Osteoblast (primary cell): ENCODE measurements at regions not wholly inside any gene's neighbourhood (a gene's known extent, or its start where the extent isn't known, plus 50 kb on each side); places are given as distances from the start of the nearest gene placed in this dataset.

Source experiments
- DNase-seq: peaks from one replicate; pipeline ENCODE4 v3.0.0; 2011; ENCODE audit warnings: low spot score, mixed read lengths; ENCODE audit not compliant: insufficient read length; ENCODE audit errors: missing footprints
- H2AFZ ChIP-seq: 2 replicates; pipeline ENCODE4 v1.6.0; 2011; ENCODE audit warnings: mild to moderate bottlenecking, low read length
- H3K27ac ChIP-seq: 2 replicates; pipeline ENCODE4 v1.5.1; 2011; ENCODE audit warnings: mild to moderate bottlenecking, low read depth, low read length, moderate library complexity
- H3K27me3 ChIP-seq: 2 replicates; pipeline ENCODE4 v1.6.0; 2012; ENCODE audit warnings: mild to moderate bottlenecking, control low read depth, inconsistent platforms, low read length, moderate library complexity; ENCODE audit not compliant: insufficient read depth
- H3K36me3 ChIP-seq: 2 replicates; pipeline ENCODE4 v1.5.1; 2011; ENCODE audit warnings: mild to moderate bottlenecking, low read length, control low read depth, moderate library complexity; ENCODE audit not compliant: insufficient read depth
- H3K4me1 ChIP-seq: 2 replicates; pipeline ENCODE4 v1.5.1; 2011; ENCODE audit warnings: mild to moderate bottlenecking, low read length, control low read depth, moderate library complexity; ENCODE audit not compliant: insufficient read depth
- H3K4me2 ChIP-seq: 2 replicates; pipeline ENCODE4 v1.6.0; 2011; ENCODE audit warnings: mild to moderate bottlenecking, low read length; ENCODE audit not compliant: insufficient read depth
- H3K4me3 ChIP-seq: fragments of 200-600 bp; sonication (generic); 3 replicates; pipeline ENCODE4 v1.5.1; 2012; ENCODE audit warnings: mild to moderate bottlenecking, low read length, inconsistent platforms; ENCODE audit not compliant: insufficient read depth
- H3K79me2 ChIP-seq: 2 replicates; pipeline ENCODE4 v1.6.0; 2012; ENCODE audit warnings: mild to moderate bottlenecking, low read length, control low read depth, inconsistent platforms; ENCODE audit not compliant: insufficient read depth
- H3K9me3 ChIP-seq: 2 replicates; pipeline ENCODE4 v1.5.1; 2011; ENCODE audit warnings: low read depth, low read length, control low read depth
- H4K20me1 ChIP-seq: 2 replicates; pipeline ENCODE4 v1.6.0; 2012; ENCODE audit warnings: mild to moderate bottlenecking, low read length, control low read depth; ENCODE audit not compliant: insufficient read depth
- CTCF ChIP-seq: IDR thresholded peaks from 2 replicates; pipeline ENCODE4 v1.5.1; 2011; ENCODE audit warnings: mild to moderate bottlenecking, low read depth, low read length, moderate library complexity; ENCODE audit errors: extremely low read depth

- H4K20me1 ChIP-seq: no peaks in the 10 kb centered on the region
- H3K9me3 ChIP-seq: no peaks in the 10 kb centered on the region
- no peak overlapping the region for H3K4me2 ChIP-seq
- peak; percentile 88 for TF ChIP-seq CTCF
- DNase-seq: peak; percentile 70
- H2AFZ ChIP-seq: no peak overlapping the region
- H3K27me3 ChIP-seq: no peaks in the 10 kb centered on the region
- H3K4me1 ChIP-seq: no peaks in the 10 kb centered on the region
- no peak overlapping the region for H3K4me3 ChIP-seq
- no peak overlapping the region for H3K27ac ChIP-seq
- H3K79me2 ChIP-seq: no peaks in the 10 kb centered on the region
- no peaks in the 10 kb centered on the region for H3K36me3 ChIP-seq
Measured at GRCh38 chr6:54717849-54718455, 128.6 kb upstream of the FAM83B start.

GRCh38 chr6:54718541-54719023 lies 128.0 kb upstream of the FAM83B start:
- no peaks in the 10 kb centered on the region for H3K36me3 ChIP-seq
- H3K9me3 ChIP-seq: no peaks in the 10 kb centered on the region
- DNase-seq: no peak
- H3K27ac ChIP-seq: no peak overlapping the region
- H3K79me2 ChIP-seq: no peaks in the 10 kb centered on the region
- H3K27me3 ChIP-seq: no peaks in the 10 kb centered on the region
- no peak overlapping the region for H2AFZ ChIP-seq
- H3K4me3 ChIP-seq: no peak overlapping the region
- no peak for TF ChIP-seq CTCF
- no peaks in the 10 kb centered on the region for H4K20me1 ChIP-seq
- no peaks in the 10 kb centered on the region for H3K4me1 ChIP-seq
- H3K4me2 ChIP-seq: no peak overlapping the region

DNA sequence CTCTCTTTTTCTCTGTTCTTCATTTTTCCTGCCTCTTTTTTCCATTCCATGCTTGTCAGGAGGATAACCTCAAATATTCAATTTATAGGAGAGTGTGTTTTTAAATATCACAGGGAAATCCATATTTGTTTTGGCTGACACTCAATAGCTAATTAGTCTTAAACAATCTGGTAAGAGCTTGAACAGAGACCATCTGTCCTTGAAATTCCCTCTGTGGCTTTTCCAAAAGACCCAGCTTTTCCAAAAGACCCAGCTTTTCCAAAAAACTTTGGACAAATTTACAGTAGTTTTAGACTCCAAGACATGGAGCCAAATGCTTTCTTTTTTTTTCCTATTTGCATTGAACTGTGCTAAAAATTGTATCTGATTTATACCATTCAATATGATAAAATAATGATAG lies 127.4 kb upstream of the FAM83B start:
- Histone ChIP-seq H3K9me3 (no peaks in the 10 kb centered on the region), H3K27ac (no peak overlapping the region), H3K4me1 (no peaks in the 10 kb centered on the region), H4K20me1 (no peaks in the 10 kb centered on the region), H3K36me3 (no peaks in the 10 kb centered on the region), H3K27me3 (no peaks in the 10 kb centered on the region), H3K4me3 (no peak overlapping the region), H3K4me2 (no peak overlapping the region), H3K79me2 (no peaks in the 10 kb centered on the region), H2AFZ (no peak overlapping the region)
- DNase-seq: no peak
- TF ChIP-seq CTCF: no peak

DNA sequence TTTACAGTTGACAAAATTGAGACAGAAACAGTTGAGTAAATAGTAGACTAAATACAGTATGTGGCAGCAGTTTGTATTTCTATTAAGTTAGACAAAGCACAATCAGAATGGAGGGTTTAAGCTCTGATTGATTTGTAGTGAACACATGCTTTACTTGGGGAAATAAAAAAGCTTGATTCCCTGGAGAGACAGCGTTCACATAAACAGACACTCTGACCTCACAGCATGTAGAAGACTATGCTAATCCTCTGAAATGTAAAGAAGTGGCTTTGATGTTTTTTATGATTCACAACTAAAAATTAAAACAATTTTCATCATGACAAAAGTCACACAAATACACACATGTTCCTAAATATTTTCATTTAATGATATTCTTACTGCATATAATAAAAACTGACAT lies 126.9 kb upstream of the FAM83B start:
- Histone ChIP-seq H3K79me2 (no peaks in the 10 kb centered on the region), H3K9me3 (no peaks in the 10 kb centered on the region), H3K27me3 (no peaks in the 10 kb centered on the region), H4K20me1 (no peaks in the 10 kb centered on the region), H3K27ac (no peak overlapping the region), H3K36me3 (no peaks in the 10 kb centered on the region), H2AFZ (no peak overlapping the region), H3K4me1 (no peaks in the 10 kb centered on the region), H3K4me2 (no peak overlapping the region), H3K4me3 (no peak overlapping the region)
- DNase-seq: no peak
- TF ChIP-seq CTCF: no peak
